HEK293 (cell line): ENCODE measurements at regions not wholly inside any gene's neighbourhood (a gene's known extent, or its start where the extent isn't known, plus 50 kb on each side); places are given as distances from the start of the nearest gene placed in this dataset.

Source experiments
- KLF16 ChIP-seq: fragments of 450-650 bp; formaldehyde crosslinking; IDR thresholded peaks from 2 replicates; pipeline ENCODE4 v1.5.1; 2017; ENCODE audit warnings: missing biosample characterization, missing genetic modification characterization
- ZNF174 ChIP-seq: fragments of 450-650 bp; formaldehyde crosslinking; IDR thresholded peaks from 2 replicates; pipeline ENCODE4 v1.5.0; 2017; ENCODE audit warnings: missing biosample characterization, mild to moderate bottlenecking, missing genetic modification characterization

GRCh38 chr5:52632281-52632680, 155.4 kb upstream of the ITGA1 start:
- TF ChIP-seq ZNF174 (tag by site-specific recombination) (no peak), KLF16 (tag by site-specific recombination) (no peak)
